ENCODE measurements at regions not wholly inside any gene's neighbourhood (a gene's known extent, or its start where the extent isn't known, plus 50 kb on each side); places are given as distances from the start of the nearest gene placed in this dataset.

DNA sequence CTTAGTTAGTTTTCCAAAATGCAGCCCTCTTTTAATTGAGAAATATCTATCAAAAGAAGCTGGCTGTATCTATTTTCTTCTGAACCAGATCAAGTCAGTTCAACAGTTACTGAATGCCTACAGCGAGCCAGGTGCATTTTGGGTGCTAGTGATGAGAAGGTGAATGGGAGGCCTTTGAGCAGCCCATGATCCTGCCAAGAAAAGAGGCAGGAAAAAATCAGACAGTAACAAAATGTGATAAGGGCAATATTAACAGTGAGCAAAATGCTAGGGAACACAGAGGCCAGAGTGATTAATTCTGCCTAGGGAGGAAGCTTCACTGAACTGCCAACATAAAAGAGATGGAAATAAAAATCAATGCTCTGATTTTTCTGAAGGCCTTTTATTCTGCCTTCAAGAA is 248.5 kb downstream of the SNCA start:
- H3K4me1 Mint-ChIP-seq: peaks cover 29% of the 10 kb centered on the region
- no peaks in the 10 kb centered on the region for H3F3A ChIP-seq (ENCODE audit: low read depth)
- H3K4me3 Mint-ChIP-seq: no peak overlapping the region

DNA sequence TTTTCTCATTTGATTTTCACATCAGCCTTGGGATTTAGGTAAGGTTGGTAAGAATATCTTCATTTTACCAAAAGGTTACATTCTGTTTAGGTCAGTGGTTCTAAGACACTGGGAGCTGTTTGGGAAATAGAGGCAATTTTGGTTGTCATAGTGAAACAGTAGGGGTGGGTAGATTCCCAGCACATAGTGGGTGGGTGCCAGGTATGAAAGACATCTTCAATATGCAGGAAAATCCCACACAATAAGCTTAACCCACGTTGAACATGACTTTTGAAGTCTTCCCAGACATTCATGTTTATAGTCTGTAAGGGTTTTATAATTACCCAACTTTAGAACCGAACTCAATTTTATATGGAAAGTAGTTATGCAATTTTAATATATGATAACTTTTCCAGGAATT is 249.6 kb downstream of the SNCA start:
- DNase-seq (ENCODE audit: low spot score): no peak
- H3K36me3 Mint-ChIP-seq: no peaks in the 10 kb centered on the region
- Histone ChIP-seq H3K4me3 (no peak overlapping the region), H2AFZ (replicated peaks) (no peak overlapping the region), H4K20me1 (ENCODE audit: low read depth) (no peaks in the 10 kb centered on the region), H3K4me2 (no peak overlapping the region), H3K27me3 (peaks cover 88% of the 10 kb centered on the region), H3K4me1 (no peaks in the 10 kb centered on the region), H3K27ac (no peak overlapping the region), H3K9me3 (ENCODE audit: low read depth) (no peaks in the 10 kb centered on the region), H3K79me2 (ENCODE audit: low read depth) (no peaks in the 10 kb centered on the region), H3K36me3 (no peaks in the 10 kb centered on the region), H3F3A (ENCODE audit: low read depth) (no peaks in the 10 kb centered on the region), H3K9ac (no peak overlapping the region)
- TF ChIP-seq, protein P1, sequence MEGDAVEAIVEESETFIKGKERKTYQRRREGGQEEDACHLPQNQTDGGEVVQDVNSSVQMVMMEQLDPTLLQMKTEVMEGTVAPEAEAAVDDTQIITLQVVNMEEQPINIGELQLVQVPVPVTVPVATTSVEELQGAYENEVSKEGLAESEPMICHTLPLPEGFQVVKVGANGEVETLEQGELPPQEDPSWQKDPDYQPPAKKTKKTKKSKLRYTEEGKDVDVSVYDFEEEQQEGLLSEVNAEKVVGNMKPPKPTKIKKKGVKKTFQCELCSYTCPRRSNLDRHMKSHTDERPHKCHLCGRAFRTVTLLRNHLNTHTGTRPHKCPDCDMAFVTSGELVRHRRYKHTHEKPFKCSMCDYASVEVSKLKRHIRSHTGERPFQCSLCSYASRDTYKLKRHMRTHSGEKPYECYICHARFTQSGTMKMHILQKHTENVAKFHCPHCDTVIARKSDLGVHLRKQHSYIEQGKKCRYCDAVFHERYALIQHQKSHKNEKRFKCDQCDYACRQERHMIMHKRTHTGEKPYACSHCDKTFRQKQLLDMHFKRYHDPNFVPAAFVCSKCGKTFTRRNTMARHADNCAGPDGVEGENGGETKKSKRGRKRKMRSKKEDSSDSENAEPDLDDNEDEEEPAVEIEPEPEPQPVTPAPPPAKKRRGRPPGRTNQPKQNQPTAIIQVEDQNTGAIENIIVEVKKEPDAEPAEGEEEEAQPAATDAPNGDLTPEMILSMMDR (IDR thresholded peaks at IDR 0.05): no peak
- TF ChIP-seq EZH2phosphoT487 (IDR thresholded peaks at IDR 0.05) (no peak), EZH2 (IDR thresholded peaks at IDR 0.05) (no peak)
- peaks cover 29% of the 10 kb centered on the region for H3K4me1 Mint-ChIP-seq
- peaks cover 4% of the 10 kb centered on the region for H3K27me3 Mint-ChIP-seq (ENCODE audit: insufficient read depth, low read depth)
- H3K27ac Mint-ChIP-seq: no peak overlapping the region
- peaks cover 6% of the 10 kb centered on the region for H3K9me3 Mint-ChIP-seq
- no peak overlapping the region for H3K4me3 Mint-ChIP-seq

More for the DNA sequence above, 248.5 kb downstream of the SNCA start:
- no peak overlapping the region for H3K27ac ChIP-seq
- H4K20me1 ChIP-seq (ENCODE audit: low read depth): no peaks in the 10 kb centered on the region
- TF ChIP-seq, protein P1 (IDR thresholded peaks at IDR 0.05): no peak
- TF ChIP-seq EZH2phosphoT487 (IDR thresholded peaks at IDR 0.05) (no peak), EZH2 (IDR thresholded peaks at IDR 0.05) (no peak)
- H3K27ac Mint-ChIP-seq: no peak overlapping the region
- no peak overlapping the region for H3K4me2 ChIP-seq
- H3K36me3 ChIP-seq: no peaks in the 10 kb centered on the region
- no peak for DNase-seq (ENCODE audit: low spot score)
- H2AFZ ChIP-seq (replicated peaks): no peak overlapping the region
- peaks cover 98% of the 10 kb centered on the region for H3K27me3 ChIP-seq
- H3K36me3 Mint-ChIP-seq: no peaks in the 10 kb centered on the region
- H3K9me3 ChIP-seq (ENCODE audit: low read depth): no peaks in the 10 kb centered on the region
- H3K27me3 Mint-ChIP-seq (ENCODE audit: insufficient read depth, low read depth): peaks cover 3% of the 10 kb centered on the region
- H3K9me3 Mint-ChIP-seq: peaks cover 4% of the 10 kb centered on the region
- H3K9ac ChIP-seq: no peak overlapping the region
- no peaks in the 10 kb centered on the region for H3K4me1 ChIP-seq
- no peaks in the 10 kb centered on the region for H3K79me2 ChIP-seq (ENCODE audit: low read depth)
- no peak overlapping the region for H3K4me3 ChIP-seq

DNA sequence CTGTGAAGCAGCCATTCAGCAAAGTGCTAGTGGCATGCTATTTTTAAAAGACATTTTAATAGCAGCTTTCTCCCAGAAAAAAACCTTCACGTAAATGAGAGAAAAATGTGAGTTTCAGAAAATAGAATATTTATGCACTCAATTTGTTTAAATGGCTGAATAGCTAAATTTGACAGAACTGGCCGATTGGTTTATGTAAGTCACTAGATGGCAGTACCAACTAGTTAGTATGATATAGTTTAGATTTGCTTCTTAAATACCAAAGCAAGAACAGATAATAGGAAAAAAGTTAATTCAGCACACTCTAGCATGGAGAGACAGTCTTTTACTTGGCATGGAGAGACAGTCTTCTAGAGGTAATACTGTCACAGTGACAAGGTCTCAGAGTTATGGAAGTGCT is 250.1 kb downstream of the SNCA start:
- H3K4me3 Mint-ChIP-seq: no peak overlapping the region
- peaks cover 4% of the 10 kb centered on the region for H3K27me3 Mint-ChIP-seq (ENCODE audit: insufficient read depth, low read depth)
- Histone ChIP-seq H3K4me1 (no peaks in the 10 kb centered on the region), H3K4me2 (no peak overlapping the region), H3K9me3 (ENCODE audit: low read depth) (no peaks in the 10 kb centered on the region), H3K27me3 (peaks cover 83% of the 10 kb centered on the region), H3K36me3 (no peaks in the 10 kb centered on the region), H3K79me2 (ENCODE audit: low read depth) (no peaks in the 10 kb centered on the region), H3K27ac (no peak overlapping the region), H4K20me1 (ENCODE audit: low read depth) (no peaks in the 10 kb centered on the region), H3K9ac (no peak overlapping the region), H3K4me3 (no peak overlapping the region), H3F3A (ENCODE audit: low read depth) (no peaks in the 10 kb centered on the region), H2AFZ (replicated peaks) (no peak overlapping the region)
- H3K27ac Mint-ChIP-seq: no peak overlapping the region
- peaks cover 10% of the 10 kb centered on the region for H3K9me3 Mint-ChIP-seq
- H3K4me1 Mint-ChIP-seq: peaks cover 29% of the 10 kb centered on the region
- no peaks in the 10 kb centered on the region for H3K36me3 Mint-ChIP-seq
- TF ChIP-seq EZH2 (IDR thresholded peaks at IDR 0.05): no peak
- TF ChIP-seq, protein P1 (IDR thresholded peaks at IDR 0.05): peak; percentile 45
- DNase-seq (ENCODE audit: low spot score): peak; percentile 11

All from neural progenitor cell (in vitro differentiated cells).